Neural cell (in vitro differentiated cells): ENCODE measurements at regions not wholly inside any gene's neighbourhood (a gene's known extent, or its start where the extent isn't known, plus 50 kb on each side); places are given as distances from the start of the nearest gene placed in this dataset.

Source experiments
- H2AFZ ChIP-seq: fragments of 200-600, 300-800 bp; sonication (generic), shearing (Covaris generic); 2 replicates; pipeline ENCODE4 v1.6.0; 2014; ENCODE audit warnings: low read depth, mild to moderate bottlenecking, antibody characterized with exemption, low read length, moderate library complexity
- H3F3A ChIP-seq: fragments of 200-600 bp; shearing (Covaris generic); 2 replicates; pipeline ENCODE4 v1.6.1; 2016; ENCODE audit warnings: mild to moderate bottlenecking, moderate library complexity, mixed read lengths, antibody characterized with exemption, low read length; ENCODE audit not compliant: insufficient read depth, poor library complexity, severe bottlenecking
- H3K27ac ChIP-seq: fragments of 200-600, 300-800 bp; sonication (generic), shearing (Covaris generic); 2 replicates; pipeline ENCODE4 v1.5.1; 2014; ENCODE audit warnings: mild to moderate bottlenecking, low read length, moderate library complexity
- H3K27me3 ChIP-seq: fragments of 300-800, 200-600 bp; sonication (generic), shearing (Covaris generic); 2 replicates; pipeline ENCODE4 v1.6.0; 2014; ENCODE audit warnings: mild to moderate bottlenecking, low read depth, low read length, moderate library complexity; ENCODE audit not compliant: insufficient read depth
- H3K36me3 ChIP-seq: fragments of 300-800, 200-600 bp; sonication (generic), shearing (Covaris generic); 2 replicates; pipeline ENCODE4 v1.5.1; 2014; ENCODE audit warnings: mild to moderate bottlenecking, antibody characterized with exemption, low read length, moderate library complexity; ENCODE audit not compliant: insufficient read depth
- H3K4me2 ChIP-seq: fragments of 300-800, 200-600 bp; sonication (generic), shearing (Covaris generic); 2 replicates; pipeline ENCODE4 v1.6.0; 2014; ENCODE audit warnings: mild to moderate bottlenecking, low read length
- H3K4me3 ChIP-seq: fragments of 300-800, 200-600 bp; sonication (generic), shearing (Covaris generic); 2 replicates; pipeline ENCODE4 v1.5.1; 2014; ENCODE audit warnings: mild to moderate bottlenecking, low read length, moderate library complexity
- H3K79me2 ChIP-seq: fragments of 200-600 bp; shearing (Covaris generic); replicated peaks from 2 replicates; pipeline ENCODE4 v1.6.0; 2014; ENCODE audit warnings: mild to moderate bottlenecking, low read length, moderate library complexity; ENCODE audit not compliant: insufficient read depth
- H3K9ac ChIP-seq: fragments of 300-800, 200-600 bp; sonication (generic), shearing (Covaris generic); 2 replicates; pipeline ENCODE4 v1.6.1; 2016; ENCODE audit warnings: mild to moderate bottlenecking, low read length, mixed read lengths
- H3K9me2 ChIP-seq: fragments of 200-600 bp; shearing (Covaris generic); 2 replicates; pipeline ENCODE4 v1.6.1; 2016; ENCODE audit warnings: mild to moderate bottlenecking, low read length, mixed read lengths; ENCODE audit not compliant: insufficient read depth
- H3K9me3 ChIP-seq: fragments of 200-600, 300-800 bp; sonication (generic), shearing (Covaris generic); 2 replicates; pipeline ENCODE4 v1.6.1; 2016; ENCODE audit warnings: mild to moderate bottlenecking, mixed run types, low read length, moderate library complexity, mixed read lengths
- H4K20me1 ChIP-seq: fragments of 200-600 bp; shearing (Covaris generic); 2 replicates; pipeline ENCODE4 v1.6.1; 2016; ENCODE audit warnings: mild to moderate bottlenecking, mixed run types; ENCODE audit not compliant: insufficient read depth
- EP300 ChIP-seq: fragments of 450-650 bp; conservative IDR thresholded peaks from 2 replicates; pipeline ENCODE4 v1.6.1; 2014; ENCODE audit warnings: antibody characterized with exemption, mild to moderate bottlenecking, moderate library complexity; ENCODE audit not compliant: poor library complexity, severe bottlenecking
- EZH2 ChIP-seq: fragments of 200-600, 300-800 bp; shearing (Covaris generic), sonication (generic); IDR thresholded peaks from 2 replicates; pipeline ENCODE4 v1.6.1; 2014; ENCODE audit warnings: antibody characterized with exemption, low read length, borderline replicate concordance, mild to moderate bottlenecking; ENCODE audit not compliant: insufficient read depth, poor library complexity, severe bottlenecking
- MXI1 ChIP-seq: fragments of 450-650 bp; conservative IDR thresholded peaks from 2 replicates; pipeline ENCODE4 v1.6.1; 2014; ENCODE audit warnings: antibody characterized with exemption, mild to moderate bottlenecking; ENCODE audit not compliant: poor library complexity, severe bottlenecking
- POLR2AphosphoS5 ChIP-seq: IDR thresholded peaks from 2 replicates; pipeline ENCODE4 v1.6.1; 2012
- RAD21 ChIP-seq: fragments of 450-650 bp; conservative IDR thresholded peaks from 2 replicates; pipeline ENCODE4 v1.6.1; 2014; ENCODE audit warnings: antibody characterized with exemption, mild to moderate bottlenecking, moderate library complexity
- SMC3 ChIP-seq: fragments of 450-650 bp; conservative IDR thresholded peaks from 2 replicates; pipeline ENCODE4 v1.6.1; 2014; ENCODE audit warnings: antibody characterized with exemption, mild to moderate bottlenecking, moderate library complexity; ENCODE audit not compliant: poor library complexity
- TAF1 ChIP-seq: IDR thresholded peaks from 2 replicates; pipeline ENCODE4 v1.6.1; 2012; ENCODE audit warnings: low read depth
- TF ChIP-seq, protein P1 (sequence below): IDR thresholded peaks from 2 replicates; pipeline ENCODE4 v1.6.1; 2012; ENCODE audit warnings: borderline replicate concordance
- TF ChIP-seq, protein P2 (sequence below): fragments of 450-650 bp; IDR thresholded peaks from 2 replicates; pipeline ENCODE4 v1.5.1; 2014; ENCODE audit warnings: antibody characterized with exemption, mild to moderate bottlenecking, moderate library complexity; ENCODE audit not compliant: poor library complexity, severe bottlenecking

DNA sequence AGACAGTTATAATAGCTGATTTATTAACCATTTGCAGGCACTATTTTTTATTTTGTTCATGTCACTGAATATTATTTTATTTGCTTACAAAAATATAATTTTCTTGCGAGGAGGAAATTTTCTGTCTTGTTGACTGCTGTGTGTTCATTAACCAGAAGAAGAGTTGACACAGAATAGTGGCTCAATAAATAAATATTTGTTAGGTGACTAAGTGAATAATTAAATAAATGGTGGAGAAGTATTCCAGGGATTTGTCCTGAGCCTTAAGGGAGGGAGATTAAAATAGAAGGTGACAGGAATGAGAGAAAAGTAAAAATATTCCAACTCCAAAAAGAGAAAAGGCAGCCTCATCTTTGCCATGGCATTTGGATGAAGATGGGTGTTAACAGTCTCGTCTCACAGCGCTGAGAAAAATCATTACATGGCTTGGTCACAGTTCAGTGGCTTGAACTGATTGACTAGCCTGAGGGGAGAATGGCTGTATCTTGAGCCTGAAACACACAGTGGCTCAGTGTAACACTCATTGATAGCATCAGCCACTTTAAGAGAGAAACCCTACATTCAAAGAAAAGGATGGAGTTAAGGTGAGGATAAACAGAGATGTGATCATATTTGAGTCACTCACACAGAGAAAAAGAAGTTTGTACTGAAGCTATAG is 449.9 kb upstream of the NAALADL2 start:
- Histone ChIP-seq H3K9me2 (no peaks in the 10 kb centered on the region), H3K9ac (no peak overlapping the region), H4K20me1 (no peaks in the 10 kb centered on the region), H3K27me3 (no peaks in the 10 kb centered on the region), H2AFZ (no peak overlapping the region), H3K4me2 (no peak overlapping the region), H3K36me3 (no peaks in the 10 kb centered on the region), H3K9me3 (no peaks in the 10 kb centered on the region), H3K4me3 (no peak overlapping the region), H3K79me2 (no peaks in the 10 kb centered on the region), H3F3A (no peaks in the 10 kb centered on the region), H3K27ac (no peak overlapping the region)
- TF ChIP-seq EP300 (no peak), MXI1 (no peak), RAD21 (no peak), TAF1 (no peak), POLR2AphosphoS5 (no peak), EZH2 (no peak), SMC3 (no peak)
- TF ChIP-seq, protein P1, sequence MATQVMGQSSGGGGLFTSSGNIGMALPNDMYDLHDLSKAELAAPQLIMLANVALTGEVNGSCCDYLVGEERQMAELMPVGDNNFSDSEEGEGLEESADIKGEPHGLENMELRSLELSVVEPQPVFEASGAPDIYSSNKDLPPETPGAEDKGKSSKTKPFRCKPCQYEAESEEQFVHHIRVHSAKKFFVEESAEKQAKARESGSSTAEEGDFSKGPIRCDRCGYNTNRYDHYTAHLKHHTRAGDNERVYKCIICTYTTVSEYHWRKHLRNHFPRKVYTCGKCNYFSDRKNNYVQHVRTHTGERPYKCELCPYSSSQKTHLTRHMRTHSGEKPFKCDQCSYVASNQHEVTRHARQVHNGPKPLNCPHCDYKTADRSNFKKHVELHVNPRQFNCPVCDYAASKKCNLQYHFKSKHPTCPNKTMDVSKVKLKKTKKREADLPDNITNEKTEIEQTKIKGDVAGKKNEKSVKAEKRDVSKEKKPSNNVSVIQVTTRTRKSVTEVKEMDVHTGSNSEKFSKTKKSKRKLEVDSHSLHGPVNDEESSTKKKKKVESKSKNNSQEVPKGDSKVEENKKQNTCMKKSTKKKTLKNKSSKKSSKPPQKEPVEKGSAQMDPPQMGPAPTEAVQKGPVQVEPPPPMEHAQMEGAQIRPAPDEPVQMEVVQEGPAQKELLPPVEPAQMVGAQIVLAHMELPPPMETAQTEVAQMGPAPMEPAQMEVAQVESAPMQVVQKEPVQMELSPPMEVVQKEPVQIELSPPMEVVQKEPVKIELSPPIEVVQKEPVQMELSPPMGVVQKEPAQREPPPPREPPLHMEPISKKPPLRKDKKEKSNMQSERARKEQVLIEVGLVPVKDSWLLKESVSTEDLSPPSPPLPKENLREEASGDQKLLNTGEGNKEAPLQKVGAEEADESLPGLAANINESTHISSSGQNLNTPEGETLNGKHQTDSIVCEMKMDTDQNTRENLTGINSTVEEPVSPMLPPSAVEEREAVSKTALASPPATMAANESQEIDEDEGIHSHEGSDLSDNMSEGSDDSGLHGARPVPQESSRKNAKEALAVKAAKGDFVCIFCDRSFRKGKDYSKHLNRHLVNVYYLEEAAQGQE, result no peak
- TF ChIP-seq, protein P2, sequence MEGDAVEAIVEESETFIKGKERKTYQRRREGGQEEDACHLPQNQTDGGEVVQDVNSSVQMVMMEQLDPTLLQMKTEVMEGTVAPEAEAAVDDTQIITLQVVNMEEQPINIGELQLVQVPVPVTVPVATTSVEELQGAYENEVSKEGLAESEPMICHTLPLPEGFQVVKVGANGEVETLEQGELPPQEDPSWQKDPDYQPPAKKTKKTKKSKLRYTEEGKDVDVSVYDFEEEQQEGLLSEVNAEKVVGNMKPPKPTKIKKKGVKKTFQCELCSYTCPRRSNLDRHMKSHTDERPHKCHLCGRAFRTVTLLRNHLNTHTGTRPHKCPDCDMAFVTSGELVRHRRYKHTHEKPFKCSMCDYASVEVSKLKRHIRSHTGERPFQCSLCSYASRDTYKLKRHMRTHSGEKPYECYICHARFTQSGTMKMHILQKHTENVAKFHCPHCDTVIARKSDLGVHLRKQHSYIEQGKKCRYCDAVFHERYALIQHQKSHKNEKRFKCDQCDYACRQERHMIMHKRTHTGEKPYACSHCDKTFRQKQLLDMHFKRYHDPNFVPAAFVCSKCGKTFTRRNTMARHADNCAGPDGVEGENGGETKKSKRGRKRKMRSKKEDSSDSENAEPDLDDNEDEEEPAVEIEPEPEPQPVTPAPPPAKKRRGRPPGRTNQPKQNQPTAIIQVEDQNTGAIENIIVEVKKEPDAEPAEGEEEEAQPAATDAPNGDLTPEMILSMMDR, result no peak

DNA sequence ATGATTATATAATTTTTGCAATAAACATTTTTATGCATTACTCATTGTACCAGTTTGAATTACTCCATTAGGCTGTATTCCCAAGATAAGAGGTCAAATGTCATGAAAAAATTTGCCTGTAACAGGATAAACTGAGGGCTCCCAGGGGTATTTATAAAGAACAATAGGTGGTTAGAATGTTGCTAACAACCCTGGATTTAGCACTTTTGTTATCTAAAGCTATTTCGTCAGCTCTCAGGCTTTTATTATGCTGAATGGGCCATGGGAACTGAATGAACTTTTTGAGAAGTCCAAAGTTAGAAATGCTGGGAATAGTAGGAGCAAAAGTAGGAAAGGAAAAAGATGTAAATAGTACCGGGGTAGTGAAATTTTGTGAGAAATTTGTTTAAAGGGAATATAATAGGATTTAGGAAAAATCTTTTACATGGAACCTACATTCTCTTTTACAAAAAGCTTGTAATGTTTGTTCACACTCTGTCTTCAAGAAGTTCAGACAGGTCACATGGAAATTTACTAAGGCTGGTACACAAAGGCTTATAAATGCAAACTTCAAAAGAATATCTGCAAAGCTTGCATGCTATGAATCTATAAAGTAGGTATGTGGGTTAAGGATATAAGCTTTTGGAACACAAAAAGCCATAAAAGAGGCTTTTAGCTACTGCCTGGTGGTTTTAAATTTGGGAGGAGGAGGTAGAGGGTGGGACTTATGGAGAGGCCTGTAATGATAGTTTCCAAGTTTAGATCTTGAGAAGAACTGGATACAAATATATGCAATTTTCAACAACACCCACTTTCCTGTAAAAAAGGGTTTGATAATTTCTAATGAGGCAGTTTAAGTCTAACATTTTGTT is 445.8 kb upstream of the NAALADL2 start:
- H2AFZ ChIP-seq, result no peak overlapping the region
- H3K27ac ChIP-seq, result no peak overlapping the region
- H3F3A ChIP-seq, result no peaks in the 10 kb centered on the region
- H3K27me3 ChIP-seq, result no peaks in the 10 kb centered on the region
- no peaks in the 10 kb centered on the region for H3K79me2 ChIP-seq
- H3K9ac ChIP-seq, result no peak overlapping the region
- no peak overlapping the region for H3K4me3 ChIP-seq
- H3K9me2 ChIP-seq, result no peaks in the 10 kb centered on the region
- H3K9me3 ChIP-seq, result no peaks in the 10 kb centered on the region
- no peak overlapping the region for H3K4me2 ChIP-seq
- TF ChIP-seq MXI1 (no peak), EZH2 (no peak)
- no peaks in the 10 kb centered on the region for H4K20me1 ChIP-seq
- no peaks in the 10 kb centered on the region for H3K36me3 ChIP-seq
